ENCODE measurements at regions not wholly inside any gene's neighbourhood (a gene's known extent, or its start where the extent isn't known, plus 50 kb on each side); places are given as distances from the start of the nearest gene placed in this dataset.
A peak's percentile ranks its signal among the peaks of the same experiment; 100 is the strongest.

GRCh38 chr5:96076451-96076850 is 114.8 kb upstream of the ELL2 start:
- in situ Hi-C loops (cut with HindIII; ENCODE audit: low pct_unique_long_range_greater_than_20kb, low sequenced_read_pairs) = no loop called here
- Histone ChIP-seq H3K36me3 (ENCODE audit: control insufficient read depth, insufficient read depth, low read length) (no peaks in the 10 kb centered on the region), H3K27ac (ENCODE audit: low read length) (peak overlapping the region; percentile 2; the same call in 1 of the 2 replicates), H3K4me3 (ENCODE audit: low read depth in 2 of 2, low read length in 2 of 2) (no peak overlapping the region), H3K27me3 (ENCODE audit: control insufficient read depth, insufficient read depth, low read length) (no peaks in the 10 kb centered on the region), H3K4me1 (ENCODE audit: control insufficient read depth, insufficient read depth, low read length) (peaks cover 6% of the 10 kb centered on the region; the same call in 1 of the 2 replicates), H3K9me3 (ENCODE audit: control insufficient read depth, insufficient read depth, low read depth, low read length) (no peaks in the 10 kb centered on the region; the same call in 1 of the 2 replicates)
- ChIA-PET POLR2A (no interaction called here), CTCF (no interaction called here)
- ATAC-seq (no peak), DNase-seq (ENCODE audit: low read depth, low spot score) (no peak)
- BruUV-seq (replicated peaks) = no TSS peak
- no peak for TF ChIP-seq SIN3A (IDR thresholded peaks at IDR 0.05; ENCODE audit: borderline replicate concordance, insufficient read depth, low read depth, low read length)
- intact Hi-C loops (cut with micrococcal nuclease; ENCODE audit: unreplicated experiment) = no loop called here

DNA sequence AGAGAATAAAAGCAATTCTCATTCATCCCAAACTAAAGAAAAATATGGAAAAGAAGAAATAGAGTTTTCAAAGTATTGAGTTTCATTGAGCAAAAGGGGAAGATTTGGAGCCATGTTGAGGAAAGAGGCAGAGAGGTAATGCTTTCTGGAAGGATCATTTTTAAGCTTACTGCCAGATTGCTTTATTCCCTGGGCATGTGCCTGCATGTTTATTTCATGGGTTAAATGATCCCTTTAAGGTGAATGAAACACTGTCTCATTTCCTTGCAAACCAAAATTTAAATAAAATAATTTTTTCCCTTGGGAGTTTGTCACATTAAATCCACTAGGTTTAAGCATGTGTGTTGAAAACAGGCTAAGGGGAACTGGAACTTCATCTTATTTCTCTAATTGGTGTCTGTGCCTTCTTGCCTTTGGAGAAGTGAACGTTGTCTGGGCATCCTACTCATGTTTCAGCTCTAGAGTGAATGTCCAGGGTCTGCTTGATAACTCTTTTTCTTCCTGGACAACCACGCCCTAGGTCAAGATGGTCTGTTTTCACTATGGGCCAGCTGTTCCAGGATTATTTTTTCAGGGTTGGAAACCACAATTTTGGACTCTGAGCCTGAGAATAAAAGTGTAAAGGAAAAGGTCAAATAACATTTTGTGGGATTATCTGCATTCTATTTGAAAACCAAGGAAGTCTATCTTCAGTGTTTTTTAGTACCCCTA is 114.1 kb upstream of the ELL2 start:
- no peaks in the 10 kb centered on the region for H3K36me3 ChIP-seq (ENCODE audit: control insufficient read depth, insufficient read depth, low read length)
- ATAC-seq (no peak), DNase-seq (ENCODE audit: low read depth, low spot score) (no peak)
- POLR2A ChIA-PET = no interaction called here
- no peak overlapping the region for H3K4me3 ChIP-seq (ENCODE audit: low read depth in 2 of 2, low read length in 2 of 2)
- peaks cover 6% of the 10 kb centered on the region; the same call in 1 of the 2 replicates for H3K4me1 ChIP-seq (ENCODE audit: control insufficient read depth, insufficient read depth, low read length)
- no peaks in the 10 kb centered on the region for H3K27me3 ChIP-seq (ENCODE audit: control insufficient read depth, insufficient read depth, low read length)
- H3K9me3 ChIP-seq (ENCODE audit: control insufficient read depth, insufficient read depth, low read depth, low read length) = no peaks in the 10 kb centered on the region; the same call in 1 of the 2 replicates
- TF ChIP-seq SIN3A (IDR thresholded peaks at IDR 0.05; ENCODE audit: borderline replicate concordance, insufficient read depth, low read depth, low read length) (no peak), POLR2AphosphoS5 (IDR thresholded peaks at IDR 0.05; ENCODE audit: low read depth, low read length) (no peak), TCF7L2 (IDR thresholded peaks at IDR 0.05; ENCODE audit: low read depth, low read length) (no peak)
- TF ChIP-seq, protein P1, sequence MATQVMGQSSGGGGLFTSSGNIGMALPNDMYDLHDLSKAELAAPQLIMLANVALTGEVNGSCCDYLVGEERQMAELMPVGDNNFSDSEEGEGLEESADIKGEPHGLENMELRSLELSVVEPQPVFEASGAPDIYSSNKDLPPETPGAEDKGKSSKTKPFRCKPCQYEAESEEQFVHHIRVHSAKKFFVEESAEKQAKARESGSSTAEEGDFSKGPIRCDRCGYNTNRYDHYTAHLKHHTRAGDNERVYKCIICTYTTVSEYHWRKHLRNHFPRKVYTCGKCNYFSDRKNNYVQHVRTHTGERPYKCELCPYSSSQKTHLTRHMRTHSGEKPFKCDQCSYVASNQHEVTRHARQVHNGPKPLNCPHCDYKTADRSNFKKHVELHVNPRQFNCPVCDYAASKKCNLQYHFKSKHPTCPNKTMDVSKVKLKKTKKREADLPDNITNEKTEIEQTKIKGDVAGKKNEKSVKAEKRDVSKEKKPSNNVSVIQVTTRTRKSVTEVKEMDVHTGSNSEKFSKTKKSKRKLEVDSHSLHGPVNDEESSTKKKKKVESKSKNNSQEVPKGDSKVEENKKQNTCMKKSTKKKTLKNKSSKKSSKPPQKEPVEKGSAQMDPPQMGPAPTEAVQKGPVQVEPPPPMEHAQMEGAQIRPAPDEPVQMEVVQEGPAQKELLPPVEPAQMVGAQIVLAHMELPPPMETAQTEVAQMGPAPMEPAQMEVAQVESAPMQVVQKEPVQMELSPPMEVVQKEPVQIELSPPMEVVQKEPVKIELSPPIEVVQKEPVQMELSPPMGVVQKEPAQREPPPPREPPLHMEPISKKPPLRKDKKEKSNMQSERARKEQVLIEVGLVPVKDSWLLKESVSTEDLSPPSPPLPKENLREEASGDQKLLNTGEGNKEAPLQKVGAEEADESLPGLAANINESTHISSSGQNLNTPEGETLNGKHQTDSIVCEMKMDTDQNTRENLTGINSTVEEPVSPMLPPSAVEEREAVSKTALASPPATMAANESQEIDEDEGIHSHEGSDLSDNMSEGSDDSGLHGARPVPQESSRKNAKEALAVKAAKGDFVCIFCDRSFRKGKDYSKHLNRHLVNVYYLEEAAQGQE (IDR thresholded peaks at IDR 0.05; ENCODE audit: insufficient read depth in 1 of 2, low read depth in 2 of 2, low read length in 1 of 2) = no peak
- TF ChIP-seq, protein P2, sequence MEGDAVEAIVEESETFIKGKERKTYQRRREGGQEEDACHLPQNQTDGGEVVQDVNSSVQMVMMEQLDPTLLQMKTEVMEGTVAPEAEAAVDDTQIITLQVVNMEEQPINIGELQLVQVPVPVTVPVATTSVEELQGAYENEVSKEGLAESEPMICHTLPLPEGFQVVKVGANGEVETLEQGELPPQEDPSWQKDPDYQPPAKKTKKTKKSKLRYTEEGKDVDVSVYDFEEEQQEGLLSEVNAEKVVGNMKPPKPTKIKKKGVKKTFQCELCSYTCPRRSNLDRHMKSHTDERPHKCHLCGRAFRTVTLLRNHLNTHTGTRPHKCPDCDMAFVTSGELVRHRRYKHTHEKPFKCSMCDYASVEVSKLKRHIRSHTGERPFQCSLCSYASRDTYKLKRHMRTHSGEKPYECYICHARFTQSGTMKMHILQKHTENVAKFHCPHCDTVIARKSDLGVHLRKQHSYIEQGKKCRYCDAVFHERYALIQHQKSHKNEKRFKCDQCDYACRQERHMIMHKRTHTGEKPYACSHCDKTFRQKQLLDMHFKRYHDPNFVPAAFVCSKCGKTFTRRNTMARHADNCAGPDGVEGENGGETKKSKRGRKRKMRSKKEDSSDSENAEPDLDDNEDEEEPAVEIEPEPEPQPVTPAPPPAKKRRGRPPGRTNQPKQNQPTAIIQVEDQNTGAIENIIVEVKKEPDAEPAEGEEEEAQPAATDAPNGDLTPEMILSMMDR (IDR thresholded peaks at IDR 0.05) = no peak
- BruUV-seq (replicated peaks) = no TSS peak
- peak overlapping the region; percentile 60; the same call in 1 of the 2 replicates for H3K27ac ChIP-seq (ENCODE audit: low read length)
- CTCF ChIA-PET = no interaction called here
- in situ Hi-C loops (cut with HindIII; ENCODE audit: low pct_unique_long_range_greater_than_20kb, low sequenced_read_pairs) = no loop called here
- intact Hi-C loops (cut with micrococcal nuclease; ENCODE audit: unreplicated experiment) = no loop called here

DNA sequence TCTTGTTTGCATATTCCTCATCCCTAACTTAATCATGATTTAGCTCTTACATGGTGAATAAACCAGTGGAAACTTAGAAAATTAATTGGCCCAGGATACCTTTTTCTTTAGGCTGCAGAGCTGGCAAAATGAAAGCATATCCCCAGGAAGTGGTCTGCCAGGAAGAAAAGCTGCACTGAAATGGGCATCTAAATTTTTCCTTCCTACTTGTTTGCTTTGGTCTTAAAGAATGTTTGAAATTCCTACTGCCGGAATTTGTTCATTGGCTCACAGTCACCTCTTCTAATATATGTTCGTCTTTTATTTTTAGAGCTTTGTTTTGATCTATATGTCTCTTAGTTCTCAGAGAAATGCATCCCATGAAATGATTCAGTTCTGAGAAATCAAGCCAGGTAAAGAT is 113.2 kb upstream of the ELL2 start:
- H3K9me3 ChIP-seq (ENCODE audit: control insufficient read depth, insufficient read depth, low read depth, low read length) = no peaks in the 10 kb centered on the region
- intact Hi-C loops (cut with micrococcal nuclease; ENCODE audit: unreplicated experiment) = no loop called here
- TF ChIP-seq SIN3A (IDR thresholded peaks at IDR 0.05; ENCODE audit: borderline replicate concordance, insufficient read depth, low read depth, low read length) = no peak
- TF ChIP-seq TCF7L2 (IDR thresholded peaks at IDR 0.05; ENCODE audit: low read depth, low read length) = no peak
- TF ChIP-seq POLR2AphosphoS5 (IDR thresholded peaks at IDR 0.05; ENCODE audit: low read depth, low read length) = no peak
- TF ChIP-seq, protein P1 (IDR thresholded peaks at IDR 0.05; ENCODE audit: insufficient read depth in 1 of 2, low read depth in 2 of 2, low read length in 1 of 2) = no peak
- TF ChIP-seq, protein P2 (IDR thresholded peaks at IDR 0.05) = no peak
- ATAC-seq (no peak), DNase-seq (ENCODE audit: low read depth, low spot score) (no peak)
- BruUV-seq (replicated peaks) = no TSS peak
- H3K4me1 ChIP-seq (ENCODE audit: control insufficient read depth, insufficient read depth, low read length) = peaks cover 6% of the 10 kb centered on the region; the same call in 1 of the 2 replicates
- no peaks in the 10 kb centered on the region for H3K36me3 ChIP-seq (ENCODE audit: control insufficient read depth, insufficient read depth, low read length)
- no peaks in the 10 kb centered on the region for H3K27me3 ChIP-seq (ENCODE audit: control insufficient read depth, insufficient read depth, low read length)
- CTCF ChIA-PET = interaction anchor here (0.6 kb wide), 1 partner anchor 20 kb away, joined by 4 read pairs; no protein-coding TSS in a partner anchor
- H3K27ac ChIP-seq (ENCODE audit: low read length) = peak overlapping the region; percentile 60; the same call in 1 of the 2 replicates
- H3K4me3 ChIP-seq (ENCODE audit: low read depth in 2 of 2, low read length in 2 of 2) = no peak overlapping the region
- POLR2A ChIA-PET = no interaction called here
- in situ Hi-C loops (cut with HindIII; ENCODE audit: low pct_unique_long_range_greater_than_20kb, low sequenced_read_pairs) = no loop called here
